C4-2B (cell line): ENCODE measurements at regions not wholly inside any gene's neighbourhood (a gene's known extent, or its start where the extent isn't known, plus 50 kb on each side); places are given as distances from the start of the nearest gene placed in this dataset.

Source experiments
- H3K27ac ChIP-seq: fragments of 450-650 bp; 2 replicates; pipeline ENCODE4 v1.5.1; 2017
- CTCF ChIP-seq: fragments of 450-650 bp; conservative IDR thresholded peaks from 2 replicates; pipeline ENCODE4 v1.5.1; 2017; ENCODE audit warnings: mild to moderate bottlenecking
- ZFX ChIP-seq: fragments of 450-650 bp; IDR thresholded peaks from 2 replicates; pipeline ENCODE4 v1.6.1; 2017

GRCh38 chr14:29278301-29279263 is 512.0 kb downstream of the FOXG1 start:
- no peak overlapping the region for H3K27ac ChIP-seq
- TF ChIP-seq CTCF (no peak), ZFX (no peak)

GRCh38 chr14:29282169-29282568 is 515.6 kb downstream of the FOXG1 start:
- TF ChIP-seq ZFX (no peak), CTCF (no peak)

GRCh38 chr14:29290441-29290840 is 523.9 kb downstream of the FOXG1 start:
- H3K27ac ChIP-seq, result no peak overlapping the region
- TF ChIP-seq ZFX, result no peak
- TF ChIP-seq CTCF, result no peak

More at GRCh38 chr14:29282169-29282568, 515.6 kb downstream of the FOXG1 start:
- H3K27ac ChIP-seq, result no peak overlapping the region

GRCh38 chr14:29299372-29299771 is 532.8 kb downstream of the FOXG1 start:
- no peak overlapping the region for H3K27ac ChIP-seq
- no peak for TF ChIP-seq CTCF
- no peak for TF ChIP-seq ZFX

- TF ChIP-seq ZFX, result no peak
- no peak for TF ChIP-seq CTCF
- no peak overlapping the region for H3K27ac ChIP-seq
Measured at GRCh38 chr14:29301571-29301970, 535.0 kb downstream of the FOXG1 start.

GRCh38 chr14:29310210-29310609 is 543.6 kb downstream of the FOXG1 start:
- H3K27ac ChIP-seq, result no peak overlapping the region
- TF ChIP-seq CTCF (no peak), ZFX (no peak)

- H3K27ac ChIP-seq, result no peak overlapping the region
- TF ChIP-seq CTCF (no peak), ZFX (no peak)
Measured at GRCh38 chr14:29310757-29311156, 544.2 kb downstream of the FOXG1 start.
